ENCODE measurements at regions not wholly inside any gene's neighbourhood (a gene's known extent, or its start where the extent isn't known, plus 50 kb on each side); places are given as distances from the start of the nearest gene placed in this dataset.

- TF ChIP-seq, protein P1, sequence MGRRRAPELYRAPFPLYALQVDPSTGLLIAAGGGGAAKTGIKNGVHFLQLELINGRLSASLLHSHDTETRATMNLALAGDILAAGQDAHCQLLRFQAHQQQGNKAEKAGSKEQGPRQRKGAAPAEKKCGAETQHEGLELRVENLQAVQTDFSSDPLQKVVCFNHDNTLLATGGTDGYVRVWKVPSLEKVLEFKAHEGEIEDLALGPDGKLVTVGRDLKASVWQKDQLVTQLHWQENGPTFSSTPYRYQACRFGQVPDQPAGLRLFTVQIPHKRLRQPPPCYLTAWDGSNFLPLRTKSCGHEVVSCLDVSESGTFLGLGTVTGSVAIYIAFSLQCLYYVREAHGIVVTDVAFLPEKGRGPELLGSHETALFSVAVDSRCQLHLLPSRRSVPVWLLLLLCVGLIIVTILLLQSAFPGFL (CRISPR knock-in tag; IDR thresholded peaks at IDR 0.05; ENCODE audit: borderline replicate concordance), result no peak
- TF ChIP-seq, protein P2, sequence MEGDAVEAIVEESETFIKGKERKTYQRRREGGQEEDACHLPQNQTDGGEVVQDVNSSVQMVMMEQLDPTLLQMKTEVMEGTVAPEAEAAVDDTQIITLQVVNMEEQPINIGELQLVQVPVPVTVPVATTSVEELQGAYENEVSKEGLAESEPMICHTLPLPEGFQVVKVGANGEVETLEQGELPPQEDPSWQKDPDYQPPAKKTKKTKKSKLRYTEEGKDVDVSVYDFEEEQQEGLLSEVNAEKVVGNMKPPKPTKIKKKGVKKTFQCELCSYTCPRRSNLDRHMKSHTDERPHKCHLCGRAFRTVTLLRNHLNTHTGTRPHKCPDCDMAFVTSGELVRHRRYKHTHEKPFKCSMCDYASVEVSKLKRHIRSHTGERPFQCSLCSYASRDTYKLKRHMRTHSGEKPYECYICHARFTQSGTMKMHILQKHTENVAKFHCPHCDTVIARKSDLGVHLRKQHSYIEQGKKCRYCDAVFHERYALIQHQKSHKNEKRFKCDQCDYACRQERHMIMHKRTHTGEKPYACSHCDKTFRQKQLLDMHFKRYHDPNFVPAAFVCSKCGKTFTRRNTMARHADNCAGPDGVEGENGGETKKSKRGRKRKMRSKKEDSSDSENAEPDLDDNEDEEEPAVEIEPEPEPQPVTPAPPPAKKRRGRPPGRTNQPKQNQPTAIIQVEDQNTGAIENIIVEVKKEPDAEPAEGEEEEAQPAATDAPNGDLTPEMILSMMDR (IDR thresholded peaks at IDR 0.05), result no peak
- TF ChIP-seq NR3C1 (CRISPR knock-in tag; conservative IDR thresholded peaks at IDR 0.05; ENCODE audit: low read depth) (no peak), TEAD4 (CRISPR knock-in tag; IDR thresholded peaks at IDR 0.05) (no peak)
- TF ChIP-seq, protein P3, sequence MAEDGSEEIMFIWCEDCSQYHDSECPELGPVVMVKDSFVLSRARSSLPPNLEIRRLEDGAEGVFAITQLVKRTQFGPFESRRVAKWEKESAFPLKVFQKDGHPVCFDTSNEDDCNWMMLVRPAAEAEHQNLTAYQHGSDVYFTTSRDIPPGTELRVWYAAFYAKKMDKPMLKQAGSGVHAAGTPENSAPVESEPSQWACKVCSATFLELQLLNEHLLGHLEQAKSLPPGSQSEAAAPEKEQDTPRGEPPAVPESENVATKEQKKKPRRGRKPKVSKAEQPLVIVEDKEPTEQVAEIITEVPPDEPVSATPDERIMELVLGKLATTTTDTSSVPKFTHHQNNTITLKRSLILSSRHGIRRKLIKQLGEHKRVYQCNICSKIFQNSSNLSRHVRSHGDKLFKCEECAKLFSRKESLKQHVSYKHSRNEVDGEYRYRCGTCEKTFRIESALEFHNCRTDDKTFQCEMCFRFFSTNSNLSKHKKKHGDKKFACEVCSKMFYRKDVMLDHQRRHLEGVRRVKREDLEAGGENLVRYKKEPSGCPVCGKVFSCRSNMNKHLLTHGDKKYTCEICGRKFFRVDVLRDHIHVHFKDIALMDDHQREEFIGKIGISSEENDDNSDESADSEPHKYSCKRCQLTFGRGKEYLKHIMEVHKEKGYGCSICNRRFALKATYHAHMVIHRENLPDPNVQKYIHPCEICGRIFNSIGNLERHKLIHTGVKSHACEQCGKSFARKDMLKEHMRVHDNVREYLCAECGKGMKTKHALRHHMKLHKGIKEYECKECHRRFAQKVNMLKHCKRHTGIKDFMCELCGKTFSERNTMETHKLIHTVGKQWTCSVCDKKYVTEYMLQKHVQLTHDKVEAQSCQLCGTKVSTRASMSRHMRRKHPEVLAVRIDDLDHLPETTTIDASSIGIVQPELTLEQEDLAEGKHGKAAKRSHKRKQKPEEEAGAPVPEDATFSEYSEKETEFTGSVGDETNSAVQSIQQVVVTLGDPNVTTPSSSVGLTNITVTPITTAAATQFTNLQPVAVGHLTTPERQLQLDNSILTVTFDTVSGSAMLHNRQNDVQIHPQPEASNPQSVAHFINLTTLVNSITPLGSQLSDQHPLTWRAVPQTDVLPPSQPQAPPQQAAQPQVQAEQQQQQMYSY (CRISPR knock-in tag; IDR thresholded peaks at IDR 0.05), result no peak
Measured at GRCh38 chr14:49982082-49982481, 89.2 kb downstream of the ARF6 start.
